NCI-H1092 treated with DMSO at 0.1 percent for 48 hours (cell line): ENCODE measurements at regions not wholly inside any gene's neighbourhood (a gene's known extent, or its start where the extent isn't known, plus 50 kb on each side); places are given as distances from the start of the nearest gene placed in this dataset.

Experiments used
- DNase-seq: peaks from one replicate; lab custom pipeline; 2025; lab: John Stamatoyannopoulos, UW

DNA sequence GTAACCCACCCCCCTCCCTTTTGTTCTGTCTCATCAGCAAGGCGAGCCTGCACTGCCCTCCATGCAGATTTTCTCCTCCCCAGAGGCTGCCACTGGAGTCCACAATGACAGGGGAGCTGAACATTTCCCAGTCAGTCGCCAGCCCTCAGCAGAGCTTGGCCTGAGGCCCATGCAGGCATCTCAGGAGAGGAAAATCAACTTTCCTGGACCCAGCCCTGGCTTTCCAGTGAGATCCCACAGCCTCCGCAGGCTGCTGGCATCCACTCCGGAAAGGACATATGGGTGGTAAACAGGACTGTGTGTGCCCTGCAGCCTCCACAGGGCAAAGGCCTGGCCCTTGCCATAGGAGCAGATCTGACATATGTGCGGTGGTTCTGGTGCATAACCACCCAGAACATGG is 253.8 kb downstream of the TNS1 start:
- no peak for DNase-seq

DNA sequence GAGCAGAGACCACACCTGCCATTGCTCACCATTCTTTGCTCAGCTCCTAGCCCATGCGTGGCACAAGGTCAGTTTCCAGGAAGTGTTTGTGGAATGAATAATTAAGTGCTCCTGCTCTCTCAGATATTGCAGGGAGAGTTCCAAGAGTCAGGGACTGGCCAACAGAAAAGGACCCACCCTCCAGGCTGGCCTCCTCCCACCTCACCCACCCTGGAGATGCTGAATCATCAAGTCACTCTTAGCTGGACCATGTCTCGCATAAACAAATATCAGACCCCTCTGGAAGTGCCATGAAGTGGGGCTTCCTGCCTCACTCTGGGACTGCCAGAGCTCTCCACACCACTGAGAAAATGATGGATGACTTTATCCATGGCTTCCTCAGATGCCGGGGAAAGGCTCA is 256.0 kb downstream of the TNS1 start:
- no peak for DNase-seq

DNA sequence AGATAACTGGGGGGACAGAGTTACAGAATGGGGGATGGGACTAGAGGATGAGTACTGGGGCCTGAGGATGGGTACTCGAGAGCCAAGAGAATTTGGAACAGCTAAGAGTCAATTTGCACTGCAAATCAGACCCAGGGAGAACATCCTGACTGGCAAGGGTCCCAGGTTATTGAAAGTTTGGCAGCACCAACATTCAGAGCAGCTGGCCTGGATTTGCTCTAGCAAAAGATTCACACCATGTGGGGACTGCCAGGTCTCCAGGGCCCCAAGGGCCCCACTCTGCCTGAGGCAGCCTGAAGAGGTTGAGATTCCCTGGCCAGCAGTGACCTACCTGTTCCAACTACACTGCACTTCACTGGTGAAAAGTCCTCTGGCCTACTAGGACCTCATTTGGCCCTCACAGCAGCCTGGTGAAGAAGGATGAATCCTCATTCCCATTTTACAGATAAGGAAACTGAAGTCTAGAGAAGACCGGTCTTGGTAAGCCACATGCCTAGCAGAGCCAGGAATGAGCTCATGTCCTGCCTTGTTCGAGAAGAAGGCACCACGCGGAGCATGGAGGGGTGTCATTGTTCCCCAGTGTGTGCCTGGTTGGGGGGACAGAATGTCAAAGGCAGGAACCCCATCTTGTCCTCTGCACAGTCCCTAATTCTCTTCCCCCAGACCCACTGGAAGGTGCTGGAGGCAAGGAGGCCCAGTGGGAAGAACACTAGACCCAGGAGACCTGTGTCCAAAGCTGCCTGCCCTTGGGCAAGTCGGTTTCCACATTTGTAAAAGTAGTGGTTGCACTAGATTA is 258.6 kb downstream of the TNS1 start:
- DNase-seq, result peak; percentile 9

DNA sequence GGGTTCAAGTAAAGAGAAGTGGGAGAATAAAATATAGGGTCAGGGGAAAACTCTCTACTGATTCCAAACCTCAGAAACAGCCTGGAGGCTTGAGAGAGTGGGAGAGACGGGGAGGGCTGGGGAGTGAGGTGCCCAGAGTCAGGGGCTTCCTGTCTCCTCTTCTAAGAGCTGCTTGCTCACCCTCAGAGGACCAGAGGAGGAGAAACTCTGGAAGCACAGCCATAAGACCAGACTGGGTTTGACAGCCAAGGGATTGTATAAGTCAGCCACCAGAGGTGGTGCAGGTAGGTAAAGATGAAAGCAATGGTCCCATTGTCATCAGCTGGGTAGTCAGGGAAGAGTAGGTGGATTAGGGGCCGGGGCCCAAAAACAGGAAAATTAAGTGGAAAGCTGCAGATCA is 259.4 kb downstream of the TNS1 start:
- DNase-seq, result no peak

DNA sequence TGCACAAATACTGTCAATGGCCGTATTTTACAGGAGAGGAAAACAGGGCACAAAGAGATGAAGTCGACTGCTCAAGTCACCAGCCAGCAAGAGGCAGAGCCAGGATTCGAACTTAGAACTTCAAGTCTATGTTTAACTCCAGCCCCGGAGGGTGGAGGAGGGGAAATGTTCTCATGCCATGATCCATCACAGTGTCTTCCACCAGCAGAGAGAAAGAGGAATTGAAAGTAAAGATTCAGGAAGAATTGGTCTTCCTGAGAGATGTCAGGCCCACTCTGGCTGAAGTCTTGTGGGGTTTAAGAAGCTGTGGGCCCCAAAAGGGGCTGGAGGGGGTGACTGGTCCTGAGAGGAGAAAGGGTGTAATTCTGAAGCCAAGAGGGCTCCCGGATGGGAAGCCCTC is 260.0 kb downstream of the TNS1 start:
- DNase-seq, result no peak

DNA sequence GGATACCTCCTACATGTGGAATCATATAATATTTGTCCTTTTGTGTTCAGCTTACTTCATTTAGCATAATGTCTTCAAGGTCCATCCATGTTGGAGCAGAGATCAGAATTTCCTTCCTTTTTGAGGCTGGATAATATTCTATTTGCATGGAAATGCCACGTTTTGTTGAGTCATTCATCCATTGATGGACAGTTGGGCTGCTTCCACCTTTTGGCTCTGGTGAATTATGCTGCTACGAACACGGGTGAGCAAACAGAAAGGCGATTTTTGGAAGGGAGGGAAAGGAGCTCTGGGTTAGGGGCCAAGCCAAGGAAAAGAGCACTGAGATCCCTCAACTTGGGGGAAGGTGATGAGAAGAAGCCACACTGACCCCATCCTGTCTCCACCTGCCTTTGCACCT is 260.5 kb downstream of the TNS1 start:
- DNase-seq, result no peak

DNA sequence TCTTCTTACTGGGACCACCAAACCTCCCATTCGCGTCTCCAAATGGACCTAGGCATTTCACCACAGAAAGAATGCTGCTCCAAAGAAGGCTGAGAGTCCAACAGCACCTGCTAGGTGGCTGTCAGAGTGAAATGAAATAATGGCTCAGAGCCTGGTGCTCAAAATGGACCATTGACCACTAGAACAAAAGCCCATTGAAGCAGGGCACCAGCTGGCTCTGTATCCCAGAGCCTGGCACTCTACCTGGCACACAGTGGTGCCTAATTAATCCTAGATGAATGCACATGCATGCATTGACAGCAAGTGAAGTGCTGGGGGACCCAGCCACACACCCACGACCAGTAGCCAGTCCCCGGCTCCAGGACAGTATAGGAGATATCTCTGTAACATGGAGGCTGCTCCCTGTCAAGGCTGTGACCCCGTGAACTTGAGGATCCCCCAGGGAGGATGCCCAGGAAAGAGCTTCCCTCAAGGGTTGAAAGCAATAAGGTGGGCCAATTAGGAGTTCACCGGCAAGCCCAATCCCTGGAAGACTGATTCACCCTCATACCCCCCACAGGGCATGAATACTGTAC is 261.3 kb downstream of the TNS1 start:
- DNase-seq, result no peak

DNA sequence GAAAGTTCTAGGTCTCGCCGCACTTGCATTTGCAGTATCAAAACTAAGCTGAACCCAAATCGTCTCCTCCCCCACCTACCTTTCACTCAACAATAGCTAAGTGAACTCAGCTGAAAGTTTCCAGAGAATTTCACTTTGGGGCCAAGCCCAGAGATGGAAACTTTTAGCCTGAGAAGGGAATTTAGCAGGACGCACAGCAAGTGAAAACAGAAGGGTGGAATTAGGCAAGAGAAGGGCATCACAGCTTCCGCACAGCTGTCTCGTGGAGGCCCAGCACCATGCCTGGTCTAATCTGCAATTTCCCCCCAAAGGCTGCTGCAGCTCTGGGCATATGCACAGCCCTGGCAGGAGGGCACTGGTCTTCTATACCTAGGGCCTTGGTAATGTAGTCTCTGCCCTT is 262.0 kb downstream of the TNS1 start:
- no peak for DNase-seq

DNA sequence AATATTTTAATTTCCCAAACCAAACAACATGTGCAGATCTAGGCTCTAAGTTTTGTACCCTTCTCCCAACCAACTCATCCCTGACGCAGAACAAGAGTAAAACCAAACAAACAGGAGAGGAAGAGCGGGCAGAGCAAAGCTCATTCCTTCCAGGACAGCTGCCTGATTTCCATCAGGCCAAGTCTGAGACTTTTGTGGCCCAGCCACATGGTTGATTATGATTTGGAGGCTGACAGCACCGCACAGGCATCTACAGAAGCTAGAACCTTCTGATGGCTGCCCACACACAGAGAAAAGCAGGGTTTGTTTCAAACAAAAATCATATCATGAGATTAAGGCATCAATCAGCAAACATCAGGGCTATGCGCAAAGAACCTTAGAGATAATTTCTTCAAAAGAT is 262.6 kb downstream of the TNS1 start:
- no peak for DNase-seq

DNA sequence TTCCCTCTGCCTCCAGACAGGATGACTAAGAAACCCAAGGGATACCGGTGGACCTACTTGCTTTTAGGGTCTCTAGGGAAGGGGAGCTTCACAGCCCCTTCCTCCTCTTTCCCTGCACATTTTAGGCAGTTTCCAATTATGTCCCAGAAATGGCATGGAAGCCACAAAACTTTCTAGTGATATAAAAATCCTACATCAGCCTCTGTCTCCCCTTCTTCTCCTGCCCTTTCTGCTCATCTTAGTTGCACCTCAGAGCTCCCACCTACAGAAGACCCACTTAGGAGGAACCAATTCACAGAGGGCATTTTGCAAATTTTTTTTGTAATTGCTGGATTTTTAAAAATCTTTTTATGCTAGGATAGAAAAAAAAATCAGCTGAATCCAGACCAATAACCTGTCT is 263.1 kb downstream of the TNS1 start:
- no peak for DNase-seq

DNA sequence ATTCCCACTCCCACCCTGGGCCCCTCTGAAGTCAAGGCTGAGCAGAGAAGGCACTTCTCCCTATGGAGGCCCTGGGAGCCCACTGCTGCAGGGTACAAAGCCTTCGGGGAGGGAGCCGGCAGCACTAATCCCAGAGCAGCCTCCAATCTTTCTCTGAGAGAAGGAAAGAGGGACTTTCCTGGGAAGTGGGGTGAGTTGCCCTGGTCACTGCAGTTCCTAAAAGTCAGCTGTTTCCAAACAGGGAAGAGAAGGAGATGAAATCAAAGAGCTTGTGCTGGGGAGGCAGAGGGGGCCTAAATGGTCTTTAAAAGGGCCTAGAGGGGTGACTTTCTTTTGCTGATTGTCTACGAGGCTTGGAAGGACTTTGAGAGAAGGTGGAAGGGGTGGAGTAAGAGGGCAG is 264.7 kb downstream of the TNS1 start:
- DNase-seq, result no peak

DNA sequence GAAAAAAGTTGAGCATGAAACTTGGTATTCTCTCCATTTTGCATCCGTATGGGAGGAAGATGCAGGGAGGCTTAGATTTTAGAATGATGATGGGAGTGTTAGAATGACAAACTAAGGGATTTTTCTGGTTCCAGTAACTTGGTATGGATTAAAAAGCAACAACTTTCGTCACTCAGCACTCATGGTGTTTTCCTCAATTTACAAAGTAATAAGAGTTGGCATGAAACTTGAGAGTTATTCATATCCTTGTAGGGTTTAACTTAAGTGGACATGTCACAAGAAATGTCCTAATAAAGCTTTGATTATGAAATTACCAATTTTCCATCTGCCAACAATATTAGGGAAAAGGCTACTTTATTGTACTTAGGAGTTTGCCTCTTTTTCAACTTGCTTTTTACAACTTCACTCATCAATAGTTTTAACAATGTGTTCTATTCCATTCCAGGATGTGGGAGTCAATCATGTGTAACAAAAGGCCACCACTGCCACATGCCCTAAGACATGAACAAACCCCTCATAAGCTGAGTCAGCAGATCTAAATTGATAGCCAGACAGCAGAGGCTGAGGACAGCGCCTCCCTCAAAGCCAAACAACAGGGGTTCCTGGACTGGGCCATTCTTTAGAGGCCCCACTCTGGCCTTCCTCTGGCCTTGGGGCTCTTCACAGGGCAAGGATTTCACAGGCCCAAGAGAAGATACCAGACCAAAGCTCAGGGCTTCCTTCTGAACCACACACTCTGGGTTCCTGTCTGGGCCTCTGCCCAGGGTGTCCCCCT is 265.8 kb downstream of the TNS1 start:
- no peak for DNase-seq

DNA sequence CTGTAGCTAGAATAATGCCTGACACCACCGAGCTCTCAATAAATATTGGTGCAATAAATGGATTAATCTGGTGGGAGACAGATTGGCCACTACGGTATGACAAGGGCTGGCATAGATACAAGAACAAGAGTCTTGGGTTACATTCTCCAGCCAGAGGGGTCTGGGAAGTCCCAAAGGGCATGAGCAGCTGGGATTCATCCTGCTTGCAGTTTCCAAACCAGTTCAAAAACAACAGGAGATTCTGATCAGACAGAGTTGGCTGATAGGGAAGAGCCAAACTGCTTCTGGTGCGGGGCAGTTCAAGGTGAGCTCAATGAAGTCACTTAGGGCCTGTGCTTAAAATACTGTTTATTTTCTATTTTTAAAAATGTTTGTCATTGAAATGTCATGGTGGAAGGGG is 266.9 kb downstream of the TNS1 start:
- DNase-seq, result no peak

DNA sequence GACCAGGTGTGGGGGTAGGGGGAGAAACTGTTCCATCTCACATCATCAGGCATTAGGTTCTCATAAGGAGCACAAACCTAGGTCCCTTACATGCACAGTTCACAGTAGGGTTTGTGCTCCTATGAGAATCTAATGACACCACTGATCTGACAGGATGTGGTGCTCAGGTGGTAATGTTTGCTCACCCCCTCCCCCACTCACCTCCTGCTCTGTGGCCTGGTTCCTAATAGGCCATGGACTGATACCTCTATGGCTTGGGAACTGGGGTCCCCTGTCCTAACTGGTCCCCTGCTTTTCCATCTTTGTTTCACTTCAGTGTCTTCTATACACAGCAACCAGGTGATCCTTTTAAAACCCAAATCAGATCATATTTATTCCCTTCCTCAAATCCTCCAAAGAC is 267.8 kb downstream of the TNS1 start:
- no peak for DNase-seq

DNA sequence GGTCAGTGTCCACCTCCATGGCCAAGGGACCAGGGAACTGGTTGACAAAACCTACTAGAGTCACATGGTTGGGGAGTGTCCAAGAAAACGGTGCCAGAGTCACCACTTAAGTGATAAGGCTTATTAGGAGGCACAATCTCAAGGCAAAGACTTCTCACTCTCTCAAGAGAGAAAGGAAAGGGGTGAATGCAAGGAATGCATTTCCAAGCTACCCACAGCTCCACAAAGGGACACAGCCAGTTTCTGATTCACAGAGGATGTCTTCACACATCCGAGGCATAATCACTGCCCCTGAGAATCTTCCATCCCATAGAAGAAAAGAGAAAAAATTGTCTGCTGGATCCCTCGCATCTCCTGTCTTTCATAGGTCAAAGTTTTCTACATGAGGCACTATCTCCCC is 269.3 kb downstream of the TNS1 start:
- DNase-seq, result no peak

DNA sequence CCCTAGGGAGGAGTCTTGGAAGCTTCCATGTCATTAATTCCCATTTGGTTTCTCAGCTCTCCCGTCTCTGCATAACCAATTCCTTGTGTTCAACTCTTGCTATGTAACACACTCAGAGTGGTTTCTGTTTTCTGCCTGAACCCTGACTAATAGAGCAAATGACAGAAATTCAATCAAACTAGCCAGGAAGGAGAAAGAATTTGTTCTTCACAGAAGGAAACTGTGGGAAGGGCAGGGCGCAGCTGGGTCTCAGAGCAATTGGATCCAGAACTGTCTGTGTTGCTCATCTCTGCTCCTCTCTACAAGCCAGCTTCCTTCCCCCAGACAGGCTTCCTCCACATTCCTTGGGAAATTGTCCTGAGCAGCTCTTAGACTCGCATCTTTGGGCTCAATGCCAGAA is 269.8 kb downstream of the TNS1 start:
- no peak for DNase-seq

DNA sequence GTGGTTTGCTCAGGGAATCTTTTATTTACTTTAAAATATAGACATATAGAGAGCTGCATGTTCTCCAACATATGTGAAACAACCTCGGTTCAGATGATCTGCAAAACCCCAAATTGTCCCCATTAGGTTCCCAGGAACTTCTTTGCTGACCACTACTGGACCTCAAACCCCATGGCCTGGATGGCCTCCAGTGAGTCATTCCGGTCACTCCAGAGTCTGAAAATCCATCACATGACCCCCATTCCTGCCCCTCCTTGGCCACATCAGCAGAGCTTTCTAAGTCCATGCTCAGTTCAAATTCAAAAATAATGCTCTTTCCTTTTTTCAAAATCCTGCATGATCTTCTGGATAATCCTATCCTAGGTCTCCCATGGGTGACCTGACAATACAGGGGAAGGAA is 271.0 kb downstream of the TNS1 start:
- DNase-seq, result no peak

DNA sequence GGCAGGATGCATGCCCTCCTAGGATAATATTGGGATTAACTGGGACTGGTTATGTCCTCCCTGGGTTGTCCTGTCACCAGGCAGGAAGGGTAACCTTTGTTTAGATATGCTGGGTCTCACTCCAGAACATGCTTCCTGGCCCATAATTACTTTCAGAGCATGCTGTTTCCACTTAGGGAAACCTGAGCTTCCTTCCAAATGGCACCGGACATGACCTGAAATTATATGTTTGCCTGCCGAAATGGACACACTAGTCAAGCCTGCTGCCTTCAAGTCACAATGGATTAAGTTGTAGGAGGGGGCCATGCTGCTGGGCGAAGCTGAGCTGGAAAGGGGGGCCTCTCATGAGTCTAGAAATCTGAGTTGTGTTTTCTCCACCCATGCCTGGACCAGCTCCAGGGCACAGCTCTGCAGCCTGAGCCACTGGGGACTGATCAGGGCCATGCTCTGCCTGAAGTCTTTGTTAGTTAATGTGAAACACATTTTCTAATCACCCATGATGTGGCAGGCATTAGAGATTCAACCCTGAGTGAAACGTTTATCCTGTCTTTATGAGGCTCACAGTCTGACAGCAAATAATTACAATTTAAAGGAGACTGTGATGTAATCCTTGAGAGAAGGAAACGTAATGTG is 273.3 kb downstream of the TNS1 start:
- peak; percentile 55 for DNase-seq

DNA sequence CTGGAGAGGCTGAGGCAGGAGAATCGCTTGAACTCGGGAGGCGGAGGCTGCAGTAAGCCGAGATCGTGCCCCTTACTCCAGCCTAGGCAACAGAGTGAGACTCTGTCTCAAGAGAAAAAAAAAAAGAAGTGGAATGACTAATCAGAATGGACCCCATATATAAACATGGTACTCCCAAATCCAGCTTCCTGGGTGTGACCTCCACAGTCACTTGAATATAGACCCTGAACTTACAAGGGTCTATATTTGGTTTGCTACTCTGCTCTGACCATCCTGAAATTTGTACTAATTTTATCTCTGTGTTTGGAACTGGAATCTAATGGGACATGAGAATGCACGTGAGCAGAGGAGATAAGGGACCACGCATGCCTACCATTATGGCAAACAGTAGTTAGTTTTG is 275.0 kb downstream of the TNS1 start:
- no peak for DNase-seq

DNA sequence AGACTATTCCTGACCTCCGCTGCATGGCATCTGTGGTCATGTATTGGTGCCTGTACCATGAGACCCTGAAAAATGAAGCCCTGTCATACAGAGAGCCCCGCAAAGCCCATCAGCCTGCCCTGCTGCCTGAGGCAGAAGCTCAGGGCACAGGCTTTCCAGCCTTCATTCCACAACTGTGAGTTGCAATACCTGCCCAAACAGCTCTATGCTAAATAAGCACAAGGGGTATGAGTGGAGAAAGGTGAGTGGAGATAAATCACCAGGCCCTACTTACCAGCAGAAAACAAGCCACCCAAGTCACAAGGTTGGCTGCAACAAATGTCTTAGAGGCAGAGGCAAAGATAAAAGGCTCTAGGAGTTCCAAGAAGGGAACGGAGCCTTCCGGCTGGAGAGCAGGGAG is 277.4 kb downstream of the TNS1 start:
- no peak for DNase-seq

DNA sequence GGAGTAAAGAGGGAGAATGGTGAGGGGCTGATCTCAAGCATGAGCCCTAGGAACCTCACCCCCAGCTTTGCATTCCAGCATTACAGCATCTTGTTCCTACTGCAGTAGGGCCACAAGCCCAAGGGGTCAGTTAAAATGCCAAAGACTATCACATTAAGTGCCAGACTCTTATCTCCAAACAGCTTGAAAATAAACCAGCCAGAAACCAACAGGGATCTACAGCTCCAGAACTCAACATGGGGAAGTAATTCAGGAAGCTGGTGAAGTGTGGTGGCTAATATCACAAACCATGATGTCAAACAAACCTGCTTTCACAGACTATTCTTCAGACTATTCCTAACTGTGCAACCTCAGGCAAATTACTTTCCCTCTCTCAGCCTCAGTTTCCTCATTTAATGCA is 278.3 kb downstream of the TNS1 start:
- no peak for DNase-seq

DNA sequence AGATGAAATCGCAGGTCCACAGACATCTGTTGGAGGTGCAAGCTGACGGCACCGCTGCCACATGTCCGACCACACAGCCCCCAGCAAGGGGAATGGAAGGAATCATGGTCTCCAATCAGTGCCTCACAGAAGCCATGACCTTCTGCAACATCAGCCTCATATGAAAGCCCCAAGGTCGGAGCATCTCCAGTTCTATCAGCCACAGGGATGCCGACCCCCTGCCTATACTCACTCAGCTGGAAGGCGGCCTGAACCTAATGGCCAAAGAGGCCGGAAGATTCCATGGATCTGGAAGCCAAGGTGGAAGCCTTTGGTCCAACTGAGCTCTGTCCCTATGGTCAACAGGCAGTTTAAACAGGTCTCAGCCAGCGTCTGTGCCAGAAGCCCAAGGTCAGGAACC is 278.8 kb downstream of the TNS1 start:
- DNase-seq, result no peak

DNA sequence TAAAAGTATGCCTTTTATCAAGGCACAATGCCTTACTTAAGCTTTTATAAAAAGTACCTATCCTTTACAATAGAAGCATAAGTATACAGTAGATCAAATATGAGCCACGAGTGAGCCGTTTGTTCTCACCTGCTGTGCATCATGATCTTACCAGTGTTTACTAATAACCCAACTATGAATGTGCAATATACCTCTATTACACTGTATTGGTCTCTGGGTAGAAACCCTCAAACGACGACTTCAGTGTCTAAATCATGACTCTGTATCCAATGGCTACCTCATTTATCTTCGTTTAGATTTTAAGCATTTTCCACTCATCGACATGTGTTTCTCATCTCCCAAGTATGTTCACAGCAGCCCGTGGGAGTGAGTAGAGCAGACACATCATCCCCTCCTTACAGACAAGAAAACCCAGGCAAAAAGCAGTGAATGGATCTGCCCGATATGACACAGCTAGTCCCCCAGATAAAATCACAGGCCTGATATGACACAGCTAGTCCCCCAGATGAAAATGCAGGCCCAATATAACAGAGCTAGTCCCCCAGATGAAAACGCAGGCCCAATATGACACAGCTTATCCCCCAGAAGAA is 279.8 kb downstream of the TNS1 start:
- DNase-seq, result no peak
